ENCODE measurements at regions not wholly inside any gene's neighbourhood (a gene's known extent, or its start where the extent isn't known, plus 50 kb on each side); places are given as distances from the start of the nearest gene placed in this dataset.

DNA sequence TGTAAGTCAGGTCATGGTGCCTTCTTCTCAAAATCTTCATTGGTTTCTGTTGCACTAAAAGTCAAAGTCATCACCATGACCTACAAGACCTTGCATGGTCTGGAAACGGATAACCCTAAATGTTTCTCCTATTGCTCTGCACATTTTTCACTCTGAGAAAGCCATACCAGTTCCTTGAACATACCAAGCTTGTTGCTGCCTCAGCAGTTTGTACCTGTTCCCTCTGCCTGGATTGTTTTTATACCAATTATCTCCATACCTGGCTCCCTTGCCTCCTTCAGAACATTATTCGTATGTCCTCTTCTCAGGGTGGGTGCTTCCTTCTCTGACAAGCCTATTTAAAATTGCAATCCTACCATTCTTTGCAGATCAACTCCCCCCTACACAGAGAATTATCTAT is 498.4 kb downstream of the DSC3 start:
- FAIRE-seq (no peak), DNase-seq (ENCODE audit: low spot score) (no peak)

DNA sequence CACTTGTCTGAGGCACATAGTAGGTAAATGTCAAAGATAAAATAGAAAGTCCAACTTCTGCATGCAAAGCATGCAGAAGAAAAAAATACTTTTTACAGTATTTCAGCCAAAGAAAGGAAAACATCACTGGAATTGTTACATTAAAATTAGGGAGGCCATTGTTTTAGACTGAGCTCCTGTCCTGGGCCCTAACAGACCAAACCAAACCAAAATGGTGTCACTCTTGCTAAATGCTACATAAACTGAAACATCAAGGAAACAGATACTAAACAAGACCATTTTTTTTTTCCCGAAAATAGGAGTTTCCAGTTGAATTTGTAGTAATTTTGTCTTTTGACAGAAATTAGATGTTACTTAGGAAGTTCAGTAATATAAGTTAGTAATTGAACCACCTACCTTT is 508.8 kb downstream of the DSC3 start:
- no peak for FAIRE-seq
- no peak for DNase-seq (ENCODE audit: low spot score)

DNA sequence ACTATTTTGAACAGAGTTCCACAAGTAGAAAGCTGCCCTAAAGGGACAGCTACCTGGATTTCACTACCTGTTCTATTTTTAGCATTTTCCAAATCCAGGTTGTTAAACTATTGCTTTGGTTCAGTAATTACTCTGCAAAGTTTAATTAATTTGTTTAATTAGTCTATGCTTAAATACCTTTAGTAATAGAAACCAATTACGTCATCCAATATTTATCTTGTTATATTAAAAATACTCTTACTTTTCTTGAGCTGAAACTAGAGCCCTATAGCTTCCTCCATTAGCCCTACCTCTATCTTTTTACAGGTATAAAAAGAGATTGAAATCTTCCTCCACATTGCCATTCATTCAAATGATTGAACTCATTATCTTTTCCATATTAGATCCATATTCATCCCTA is 514.6 kb downstream of the DSC3 start:
- DNase-seq (ENCODE audit: low spot score), result no peak
- FAIRE-seq, result no peak

- no peak for FAIRE-seq
- DNase-seq (ENCODE audit: low spot score), result no peak
These were observed 515.3 kb downstream of the DSC3 start for GRCh38 chr18:30527226-30527625.

DNA sequence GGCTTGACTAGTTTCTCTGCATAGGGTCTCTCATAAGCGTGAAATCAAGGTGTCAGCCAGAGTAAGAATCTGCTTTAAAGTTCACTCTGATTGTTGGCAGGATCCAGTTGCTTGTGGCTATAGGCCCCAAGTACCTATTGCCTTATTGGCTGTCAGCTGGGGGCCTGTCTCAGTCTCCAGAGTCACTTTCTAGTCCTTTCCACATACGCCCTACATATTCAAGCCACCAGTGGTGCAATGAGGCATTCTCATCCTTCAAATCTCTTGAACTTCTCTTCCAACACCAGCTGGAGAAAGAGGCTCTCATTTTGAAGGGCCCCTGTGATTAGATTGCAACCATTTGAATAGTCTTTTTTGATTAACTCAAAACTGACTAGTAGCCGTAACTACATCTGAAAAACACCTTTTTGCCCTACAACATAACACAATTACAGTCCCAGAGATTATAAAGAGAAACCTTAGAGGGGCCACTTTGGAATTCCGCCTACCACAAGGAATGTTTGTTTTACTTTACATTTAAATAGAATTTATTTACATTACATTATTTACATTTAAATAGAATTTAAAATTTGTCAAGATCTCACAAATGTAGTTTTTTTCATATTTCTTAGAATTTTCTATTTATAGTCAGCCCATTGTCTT is 520.1 kb downstream of the DSC3 start:
- DNase-seq (ENCODE audit: low spot score) (no peak), FAIRE-seq (no peak)

DNA sequence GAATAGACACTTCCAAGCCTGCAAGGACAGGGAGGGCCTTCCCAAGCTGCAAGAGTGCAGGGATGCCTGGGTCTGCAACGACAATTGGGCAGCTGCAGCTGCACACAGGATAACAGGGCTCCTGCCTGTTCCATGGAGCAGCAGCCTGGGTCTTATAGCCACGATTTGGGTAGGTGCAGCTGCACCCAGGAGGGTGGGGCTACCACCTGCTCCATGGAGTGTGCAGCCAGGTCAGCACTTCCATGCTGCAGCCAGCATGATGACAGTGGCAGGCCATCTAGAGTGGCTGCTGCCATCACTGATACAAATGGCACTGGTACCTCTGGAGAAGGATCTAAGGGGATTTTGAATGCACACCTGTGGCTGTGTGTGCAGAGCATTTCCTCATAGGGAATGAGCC is 528.5 kb downstream of the DSC3 start:
- FAIRE-seq (no peak), DNase-seq (ENCODE audit: low spot score) (no peak)

- FAIRE-seq (no peak), DNase-seq (ENCODE audit: low spot score) (no peak)
These were observed 529.7 kb downstream of the DSC3 start for GRCh38 chr18:30512872-30513271.

GRCh38 chr18:30510882-30511281 is 531.7 kb downstream of the DSC3 start:
- FAIRE-seq (no peak), DNase-seq (ENCODE audit: low spot score) (no peak)

GRCh38 chr18:30501594-30501993 is 540.9 kb downstream of the DSC3 start:
- FAIRE-seq, result no peak
- DNase-seq (ENCODE audit: low spot score), result no peak

- no peak for DNase-seq (ENCODE audit: low spot score)
- FAIRE-seq, result no peak
These were observed 542.1 kb downstream of the DSC3 start for GRCh38 chr18:30500240-30500945.

GRCh38 chr18:30499721-30500120 is 542.8 kb downstream of the DSC3 start:
- FAIRE-seq (no peak), DNase-seq (ENCODE audit: low spot score) (no peak)

- FAIRE-seq (no peak), DNase-seq (ENCODE audit: low spot score) (no peak)
These were observed 549.9 kb downstream of the DSC3 start for GRCh38 chr18:30492552-30493129.

GRCh38 chr18:30491815-30492551 is 550.6 kb downstream of the DSC3 start:
- FAIRE-seq, result no peak
- DNase-seq (ENCODE audit: low spot score), result no peak

DNA sequence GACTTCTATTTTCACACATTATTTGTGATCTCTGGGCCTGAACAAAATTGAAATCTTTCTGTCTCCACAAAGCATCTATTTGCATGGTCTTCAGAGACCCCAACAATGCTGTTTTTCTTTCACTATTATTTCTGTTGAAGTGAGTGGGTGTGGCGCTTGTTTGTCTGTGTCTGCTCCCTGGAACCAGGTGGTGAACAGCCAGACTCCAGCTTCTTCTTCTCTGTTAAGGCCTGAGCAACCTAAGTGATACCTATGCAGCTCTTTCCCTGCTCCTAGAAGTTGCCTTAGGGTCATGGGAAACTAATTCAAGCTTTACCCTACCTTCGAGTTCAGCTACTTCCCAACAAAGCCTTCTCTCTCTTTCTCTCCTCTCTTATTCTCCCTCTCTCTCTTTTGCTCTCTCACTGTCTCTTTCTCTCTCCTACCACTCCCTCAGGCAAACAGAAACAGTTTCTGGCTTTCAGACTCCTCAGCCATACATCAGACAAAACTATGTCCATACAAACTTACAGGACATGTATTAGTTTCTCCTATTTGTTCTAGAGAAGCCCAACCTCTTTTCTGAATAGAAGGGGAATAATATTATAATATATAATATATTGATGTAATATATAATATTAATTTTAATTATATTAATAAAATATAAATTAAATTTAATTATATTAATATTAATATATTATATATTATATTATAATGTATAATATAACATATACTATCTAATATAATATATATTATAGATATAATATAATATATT is 552.5 kb downstream of the DSC3 start:
- FAIRE-seq, result no peak
- DNase-seq (ENCODE audit: low spot score), result no peak

- DNase-seq (ENCODE audit: low spot score) (no peak), FAIRE-seq (no peak)
These were observed 554.6 kb downstream of the DSC3 start for GRCh38 chr18:30487962-30488361.

GRCh38 chr18:30486856-30487255 is 555.7 kb downstream of the DSC3 start:
- FAIRE-seq (no peak), DNase-seq (ENCODE audit: low spot score) (no peak)

DNA sequence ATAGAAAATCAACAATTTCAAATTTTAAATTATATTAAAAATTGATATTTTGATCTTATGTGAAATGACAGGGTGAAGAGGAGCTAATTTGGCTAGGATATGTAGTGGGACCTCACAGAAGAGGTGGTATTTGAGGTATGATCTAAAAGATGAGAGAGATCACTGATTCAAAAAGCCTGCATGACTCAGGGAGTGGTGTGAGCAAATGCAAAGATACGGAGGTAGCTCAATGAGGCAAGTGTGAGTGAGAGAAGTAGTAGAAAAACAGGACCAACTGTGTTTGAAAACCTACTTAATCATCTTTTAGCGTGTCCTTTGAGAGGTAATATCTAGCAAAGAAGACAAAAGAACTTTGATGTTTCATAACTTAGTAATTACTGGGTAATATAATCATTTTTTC is 557.5 kb downstream of the DSC3 start:
- FAIRE-seq, result no peak
- no peak for DNase-seq (ENCODE audit: low spot score)

DNA sequence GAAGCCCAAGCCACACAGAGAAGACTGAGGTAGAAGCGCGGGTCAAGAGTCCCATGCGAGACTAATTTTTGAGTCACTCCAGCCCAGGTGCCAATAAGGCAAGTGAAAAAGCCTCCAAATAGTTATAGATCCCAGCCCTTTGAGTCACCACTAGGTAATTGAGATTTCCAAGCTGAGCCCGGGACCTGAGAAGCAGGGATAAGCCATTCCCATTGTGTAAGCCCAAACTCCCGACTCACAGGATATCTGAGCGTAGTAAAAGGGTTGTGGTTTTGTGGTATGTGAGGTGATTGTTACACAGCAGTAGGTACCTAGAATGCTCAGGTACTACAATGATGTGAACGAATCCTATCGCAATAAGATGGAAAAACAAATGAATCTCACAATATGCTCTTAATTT is 560.7 kb downstream of the DSC3 start:
- FAIRE-seq, result no peak
- no peak for DNase-seq (ENCODE audit: low spot score)

DNA sequence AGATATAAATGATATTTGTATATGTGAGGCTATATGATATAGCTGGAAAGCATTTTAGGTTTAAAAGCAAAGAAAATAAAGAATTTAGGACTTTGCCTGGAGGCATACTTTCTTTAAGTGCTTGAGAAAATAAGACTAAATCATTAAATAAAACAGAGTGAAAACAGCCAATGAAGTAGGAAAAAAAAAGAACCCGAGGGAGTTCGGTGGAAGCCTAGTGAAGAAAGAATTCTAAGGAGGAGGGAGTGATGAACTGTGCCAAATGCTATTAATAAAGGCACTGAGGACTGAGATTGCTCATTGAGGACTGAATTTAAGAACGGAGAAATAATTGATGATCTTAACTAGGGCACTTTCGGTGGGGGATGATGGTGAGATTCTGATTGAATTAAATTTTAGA is 573.5 kb downstream of the DSC3 start:
- DNase-seq (ENCODE audit: low spot score) (no peak), FAIRE-seq (no peak)

- DNase-seq (ENCODE audit: low spot score), result no peak
These were observed 577.4 kb downstream of the DSC3 start for GRCh38 chr18:30465096-30465495.

DNA sequence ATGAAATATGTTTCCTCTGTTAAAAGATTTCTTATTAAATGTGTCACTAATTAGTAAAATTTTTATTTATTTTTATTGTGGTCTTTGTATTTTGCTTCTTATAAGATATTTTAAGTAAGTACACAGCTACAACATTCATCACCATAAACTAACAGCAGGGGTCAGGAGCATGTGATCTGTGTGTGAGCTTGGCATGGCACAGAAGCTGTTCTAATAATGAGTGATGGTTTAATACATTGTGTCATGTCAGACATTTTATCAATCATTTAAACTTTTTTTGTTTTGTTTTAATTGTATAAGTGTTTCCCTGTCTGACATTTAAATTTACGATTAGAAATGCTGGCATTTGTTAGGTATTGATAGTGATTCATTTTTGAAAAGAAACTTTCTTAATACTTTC is 585.4 kb downstream of the DSC3 start:
- no peak for FAIRE-seq

More at GRCh38 chr18:30465096-30465495, 577.4 kb downstream of the DSC3 start:
- FAIRE-seq, result no peak

DNA sequence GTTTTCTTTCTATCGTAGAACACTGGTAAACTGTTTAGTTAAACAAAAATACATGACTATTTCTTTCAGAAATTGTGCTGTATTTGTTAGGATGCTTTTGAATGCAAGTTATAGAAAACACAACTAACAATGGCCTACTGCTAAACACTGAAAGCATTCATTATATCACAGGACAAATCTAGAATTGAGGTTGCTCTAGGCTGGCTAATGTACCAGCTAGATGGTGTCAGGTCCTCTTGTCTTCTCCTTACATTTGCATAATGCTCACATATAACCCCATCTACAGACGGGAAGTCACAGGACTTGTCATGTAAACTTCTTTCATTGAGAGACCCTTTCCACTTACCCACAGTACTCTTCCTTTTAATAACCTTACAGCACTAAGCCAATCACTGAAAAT is 586.8 kb downstream of the DSC3 start:
- FAIRE-seq (no peak), DNase-seq (ENCODE audit: low spot score) (no peak)

More for the DNA sequence above, 585.4 kb downstream of the DSC3 start:
- no peak for DNase-seq (ENCODE audit: low spot score)

Data from urothelium cell line (cell line).